Mesodermal cell (in vitro differentiated cells): ENCODE measurements at regions not wholly inside any gene's neighbourhood (a gene's known extent, or its start where the extent isn't known, plus 50 kb on each side); places are given as distances from the start of the nearest gene placed in this dataset.
A peak's percentile ranks its signal among the peaks of the same experiment; 100 is the strongest.
"Not testable (repeated sequence)": the region's sequence is repeated elsewhere in the genome, so short reads cannot be mapped to it uniquely, and the experiment has no call there.

Experiments
- H3K27ac ChIP-seq: 2 replicates; pipeline ENCODE4 v1.7.0; 2013; ENCODE audit warnings: mild to moderate bottlenecking, low read depth, low read length, moderate library complexity; ENCODE audit not compliant: severe bottlenecking
- H3K36me3 ChIP-seq: 2 replicates; pipeline ENCODE4 v1.7.1; 2013; ENCODE audit warnings: mild to moderate bottlenecking, low read length, moderate library complexity; ENCODE audit not compliant: control insufficient read depth, insufficient read depth
- H3K4me1 ChIP-seq: one replicate; pipeline ENCODE4 v1.7.1; 2013; ENCODE audit warnings: mild to moderate bottlenecking, low read length; ENCODE audit not compliant: insufficient read depth, control insufficient read depth, poor library complexity, severe bottlenecking
- H3K4me3 ChIP-seq: 2 replicates; pipeline ENCODE4 v1.7.0; 2013; ENCODE audit warnings: low read length, control low read depth, mild to moderate bottlenecking; ENCODE audit not compliant: insufficient read depth, poor library complexity, severe bottlenecking; ENCODE audit errors: extremely low read depth
- H3K9me3 ChIP-seq: 2 replicates; pipeline ENCODE4 v1.7.1; 2013; ENCODE audit warnings: mild to moderate bottlenecking, low read length, moderate library complexity; ENCODE audit not compliant: control insufficient read depth
- WGBS, 2 experiments: methylation state at CpG; one replicate each; pipeline ENCODE4 v1.1.5; 2013; ENCODE audit warnings: missing lambda C conversion rate in 2 of 2; ENCODE audit not compliant: insufficient coverage in 2 of 2; 5-methylcytosine and 5-hydroxymethylcytosine counted together

DNA sequence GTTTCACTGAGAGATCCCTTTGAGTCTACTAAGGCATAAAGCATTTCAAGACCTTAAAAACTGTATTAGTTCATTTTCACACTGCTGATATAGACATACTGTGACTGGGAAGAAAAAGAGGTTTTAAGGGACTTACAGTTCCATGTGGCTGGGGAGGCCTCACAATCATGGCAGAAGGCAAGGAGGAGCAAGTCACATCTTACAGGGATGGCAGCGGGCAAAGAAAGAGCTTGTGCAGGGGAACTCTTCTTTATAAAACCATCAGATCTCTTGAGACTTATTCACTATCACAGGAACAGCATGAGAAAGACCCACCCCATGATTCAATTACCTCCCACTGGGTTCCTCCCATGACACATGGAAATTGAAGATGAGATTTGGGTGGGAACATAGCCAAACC lies 628.4 kb upstream of the GJE1 start:
- H3K27ac ChIP-seq, H3K4me3 ChIP-seq, H3K4me1 ChIP-seq, H3K36me3 ChIP-seq: not testable (repeated sequence)
- 80% methylated on average over 1 of the region's 1 CpG for WGBS, 2 experiments
- H3K9me3 ChIP-seq = peaks cover 14% of the 10 kb centered on the region

GRCh38 chr6:141501616-141502015 lies 631.1 kb upstream of the GJE1 start:
- H3K27ac ChIP-seq = no peak overlapping the region
- WGBS, 2 experiments = no CpG with 5 or more reads among the region's 1 CpG
- peaks cover 14% of the 10 kb centered on the region for H3K9me3 ChIP-seq

GRCh38 chr6:141498977-141499376 lies 633.7 kb upstream of the GJE1 start:
- no CpG with 5 or more reads among the region's 3 CpGs for WGBS, 2 experiments
- H3K4me3 ChIP-seq = no peak overlapping the region
- H3K27ac ChIP-seq = no peak overlapping the region

More at GRCh38 chr6:141501616-141502015, 631.1 kb upstream of the GJE1 start:
- H3K36me3 ChIP-seq = no peaks in the 10 kb centered on the region
- no peaks in the 10 kb centered on the region for H3K4me1 ChIP-seq
- H3K4me3 ChIP-seq = no peak overlapping the region

GRCh38 chr6:141492521-141493284 lies 640.0 kb upstream of the GJE1 start:
- no peak overlapping the region for H3K27ac ChIP-seq
- H3K36me3 ChIP-seq = no peaks in the 10 kb centered on the region
- no peaks in the 10 kb centered on the region for H3K4me1 ChIP-seq
- H3K9me3 ChIP-seq = peaks cover 4% of the 10 kb centered on the region
- WGBS, 2 experiments = 100% methylated on average over 1 of the region's 2 CpGs; no CpG with 5 or more reads in 1 of the 2 experiments
- H3K4me3 ChIP-seq = no peak overlapping the region

More at GRCh38 chr6:141498977-141499376, 633.7 kb upstream of the GJE1 start:
- H3K36me3 ChIP-seq = no peaks in the 10 kb centered on the region
- no peaks in the 10 kb centered on the region for H3K9me3 ChIP-seq
- no peaks in the 10 kb centered on the region for H3K4me1 ChIP-seq

DNA sequence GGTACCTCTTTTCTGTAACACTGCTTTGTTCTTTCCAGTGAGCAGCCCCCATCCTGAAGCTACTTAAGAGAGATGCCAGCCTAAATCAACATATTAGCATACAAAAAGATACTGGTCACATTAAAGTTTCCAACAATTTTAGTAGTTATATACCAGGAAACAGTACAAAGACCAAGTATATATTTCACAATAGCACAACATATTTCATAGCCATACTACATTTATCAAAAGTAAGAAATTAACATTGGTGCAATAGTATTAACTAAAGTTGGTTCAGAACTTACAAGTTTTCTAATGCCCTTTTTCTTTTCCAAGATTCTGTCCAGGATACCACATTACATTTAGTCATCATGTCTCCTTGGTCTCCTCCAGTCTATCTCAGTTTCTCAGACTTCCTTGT lies 641.0 kb upstream of the GJE1 start:
- Histone ChIP-seq H3K27ac (no peak overlapping the region), H3K9me3 (peaks cover 4% of the 10 kb centered on the region), H3K36me3 (no peaks in the 10 kb centered on the region), H3K4me1 (no peaks in the 10 kb centered on the region), H3K4me3 (no peak overlapping the region)

DNA sequence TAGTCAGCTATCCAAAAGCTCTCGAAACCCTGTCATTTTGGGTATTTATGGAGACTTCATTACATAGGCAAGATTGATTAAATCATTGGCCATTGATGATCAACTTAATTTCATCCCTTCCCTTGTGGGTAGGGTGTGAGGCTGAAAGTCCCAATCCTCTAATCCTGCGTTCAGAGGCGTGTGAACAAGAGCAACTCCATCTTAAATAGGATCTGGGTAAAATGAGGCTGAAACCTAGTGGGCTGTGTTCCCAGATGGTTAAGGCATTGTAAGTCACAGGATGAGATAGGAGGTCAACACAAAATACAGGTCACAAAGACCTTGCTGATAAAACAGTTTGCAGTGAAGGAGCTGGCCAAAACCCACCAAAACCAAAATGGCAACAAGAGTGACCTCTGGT lies 641.7 kb upstream of the GJE1 start:
- H3K4me1 ChIP-seq = no peaks in the 10 kb centered on the region
- no peaks in the 10 kb centered on the region for H3K36me3 ChIP-seq
- no peak overlapping the region for H3K4me3 ChIP-seq
- H3K27ac ChIP-seq = no peak overlapping the region
- peaks cover 4% of the 10 kb centered on the region for H3K9me3 ChIP-seq
- WGBS, 2 experiments = 100% methylated on average over 1 of the region's 3 CpGs; no CpG with 5 or more reads in 1 of the 2 experiments

DNA sequence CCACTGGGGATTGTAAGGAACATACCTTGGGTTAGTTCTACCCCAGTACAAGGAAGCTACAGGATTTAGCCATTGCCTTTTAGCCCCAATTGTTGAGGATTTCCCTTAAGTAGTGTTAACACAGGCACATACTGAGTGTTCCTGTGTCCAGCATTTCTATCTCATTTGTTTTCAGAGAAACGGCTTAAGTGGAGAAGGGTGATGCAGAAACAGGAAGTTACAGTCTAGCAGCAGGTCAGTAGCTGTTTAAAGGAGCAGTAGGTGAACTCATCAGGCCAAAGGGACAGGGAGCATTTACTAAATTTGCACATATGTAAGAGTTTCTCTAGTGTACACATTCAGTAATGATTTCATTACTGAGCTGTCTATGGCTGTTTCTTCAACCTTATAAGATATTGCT lies 644.2 kb upstream of the GJE1 start:
- Histone ChIP-seq H3K9me3 (peaks cover 3% of the 10 kb centered on the region), H3K36me3 (no peaks in the 10 kb centered on the region), H3K4me3 (no peak overlapping the region), H3K27ac (no peak overlapping the region), H3K4me1 (no peaks in the 10 kb centered on the region)
- 82 to 100% methylated on average over 1 of the region's 1 CpG for WGBS, 2 experiments

DNA sequence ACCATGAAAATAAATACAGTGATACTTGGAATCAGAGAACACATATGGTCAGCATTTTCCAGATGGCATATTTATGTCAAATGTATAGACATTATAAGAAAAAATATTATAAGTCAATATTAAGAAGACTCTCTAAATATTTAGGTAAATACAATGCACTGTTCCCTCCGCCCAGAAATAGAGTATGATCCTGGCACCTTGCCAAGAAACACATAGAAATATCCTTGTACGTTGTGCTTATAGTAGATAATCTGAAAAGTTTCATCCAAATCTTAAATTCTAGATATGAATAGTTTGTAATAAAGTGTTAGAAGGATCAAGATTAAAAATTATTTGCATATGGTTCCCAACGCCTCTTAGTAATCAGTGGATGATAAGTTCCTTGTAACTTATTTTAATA lies 645.8 kb upstream of the GJE1 start:
- H3K27ac ChIP-seq = no peak overlapping the region
- H3K4me1 ChIP-seq = no peaks in the 10 kb centered on the region
- H3K4me3 ChIP-seq = no peak overlapping the region
- WGBS, 2 experiments = no CpG with 5 or more reads among the region's 3 CpGs
- H3K9me3 ChIP-seq = no peaks in the 10 kb centered on the region
- H3K36me3 ChIP-seq = no peaks in the 10 kb centered on the region

GRCh38 chr6:141484711-141485110 lies 648.0 kb upstream of the GJE1 start:
- H3K27ac ChIP-seq = no peak overlapping the region
- no peaks in the 10 kb centered on the region for H3K36me3 ChIP-seq
- H3K9me3 ChIP-seq = no peaks in the 10 kb centered on the region
- no peaks in the 10 kb centered on the region for H3K4me1 ChIP-seq
- 92 to 100% methylated on average over 1 of the region's 3 CpGs for WGBS, 2 experiments
- no peak overlapping the region for H3K4me3 ChIP-seq

GRCh38 chr6:141483598-141484061 lies 649.1 kb upstream of the GJE1 start:
- peak overlapping the region; percentile 31 for H3K27ac ChIP-seq
- WGBS, 2 experiments = 61% methylated on average over 2 of the region's 5 CpGs; no CpG with 5 or more reads in 1 of the 2 experiments
- no peak overlapping the region for H3K4me3 ChIP-seq

GRCh38 chr6:141482796-141483597 lies 649.7 kb upstream of the GJE1 start:
- no peaks in the 10 kb centered on the region for H3K9me3 ChIP-seq
- 89 to 92% methylated on average over 3 to 4 of the region's 6 CpGs for WGBS, 2 experiments
- no peaks in the 10 kb centered on the region for H3K4me1 ChIP-seq
- H3K36me3 ChIP-seq = no peaks in the 10 kb centered on the region
- no peak overlapping the region for H3K4me3 ChIP-seq
- peak overlapping the region; percentile 31 for H3K27ac ChIP-seq

More at GRCh38 chr6:141483598-141484061, 649.1 kb upstream of the GJE1 start:
- Histone ChIP-seq H3K36me3 (no peaks in the 10 kb centered on the region), H3K9me3 (no peaks in the 10 kb centered on the region), H3K4me1 (no peaks in the 10 kb centered on the region)
